Neural cell (in vitro differentiated cells): ENCODE measurements at regions not wholly inside any gene's neighbourhood (a gene's known extent, or its start where the extent isn't known, plus 50 kb on each side); places are given as distances from the start of the nearest gene placed in this dataset.

Experiments
- H2AFZ ChIP-seq: fragments of 200-600, 300-800 bp; sonication (generic), shearing (Covaris generic); 2 replicates; pipeline ENCODE4 v1.6.0; 2014; ENCODE audit warnings: low read depth, mild to moderate bottlenecking, antibody characterized with exemption, low read length, moderate library complexity
- H3F3A ChIP-seq: fragments of 200-600 bp; shearing (Covaris generic); 2 replicates; pipeline ENCODE4 v1.6.1; 2016; ENCODE audit warnings: mild to moderate bottlenecking, moderate library complexity, mixed read lengths, antibody characterized with exemption, low read length; ENCODE audit not compliant: insufficient read depth, poor library complexity, severe bottlenecking
- H3K27ac ChIP-seq: fragments of 200-600, 300-800 bp; sonication (generic), shearing (Covaris generic); 2 replicates; pipeline ENCODE4 v1.5.1; 2014; ENCODE audit warnings: mild to moderate bottlenecking, low read length, moderate library complexity
- H3K27me3 ChIP-seq: fragments of 300-800, 200-600 bp; sonication (generic), shearing (Covaris generic); 2 replicates; pipeline ENCODE4 v1.6.0; 2014; ENCODE audit warnings: mild to moderate bottlenecking, low read depth, low read length, moderate library complexity; ENCODE audit not compliant: insufficient read depth
- H3K36me3 ChIP-seq: fragments of 300-800, 200-600 bp; sonication (generic), shearing (Covaris generic); 2 replicates; pipeline ENCODE4 v1.5.1; 2014; ENCODE audit warnings: mild to moderate bottlenecking, antibody characterized with exemption, low read length, moderate library complexity; ENCODE audit not compliant: insufficient read depth
- H3K4me2 ChIP-seq: fragments of 300-800, 200-600 bp; sonication (generic), shearing (Covaris generic); 2 replicates; pipeline ENCODE4 v1.6.0; 2014; ENCODE audit warnings: mild to moderate bottlenecking, low read length
- H3K4me3 ChIP-seq: fragments of 300-800, 200-600 bp; sonication (generic), shearing (Covaris generic); 2 replicates; pipeline ENCODE4 v1.5.1; 2014; ENCODE audit warnings: mild to moderate bottlenecking, low read length, moderate library complexity
- H3K79me2 ChIP-seq: fragments of 200-600 bp; shearing (Covaris generic); replicated peaks from 2 replicates; pipeline ENCODE4 v1.6.0; 2014; ENCODE audit warnings: mild to moderate bottlenecking, low read length, moderate library complexity; ENCODE audit not compliant: insufficient read depth
- H3K9ac ChIP-seq: fragments of 300-800, 200-600 bp; sonication (generic), shearing (Covaris generic); 2 replicates; pipeline ENCODE4 v1.6.1; 2016; ENCODE audit warnings: mild to moderate bottlenecking, low read length, mixed read lengths
- H3K9me2 ChIP-seq: fragments of 200-600 bp; shearing (Covaris generic); 2 replicates; pipeline ENCODE4 v1.6.1; 2016; ENCODE audit warnings: mild to moderate bottlenecking, low read length, mixed read lengths; ENCODE audit not compliant: insufficient read depth
- H3K9me3 ChIP-seq: fragments of 200-600, 300-800 bp; sonication (generic), shearing (Covaris generic); 2 replicates; pipeline ENCODE4 v1.6.1; 2016; ENCODE audit warnings: mild to moderate bottlenecking, mixed run types, low read length, moderate library complexity, mixed read lengths
- H4K20me1 ChIP-seq: fragments of 200-600 bp; shearing (Covaris generic); 2 replicates; pipeline ENCODE4 v1.6.1; 2016; ENCODE audit warnings: mild to moderate bottlenecking, mixed run types; ENCODE audit not compliant: insufficient read depth
- CTCF ChIP-seq: fragments of 450-650 bp; IDR thresholded peaks from 2 replicates; pipeline ENCODE4 v1.5.1; 2014; ENCODE audit warnings: antibody characterized with exemption, mild to moderate bottlenecking, moderate library complexity; ENCODE audit not compliant: poor library complexity, severe bottlenecking
- EP300 ChIP-seq: fragments of 450-650 bp; conservative IDR thresholded peaks from 2 replicates; pipeline ENCODE4 v1.6.1; 2014; ENCODE audit warnings: antibody characterized with exemption, mild to moderate bottlenecking, moderate library complexity; ENCODE audit not compliant: poor library complexity, severe bottlenecking
- EZH2 ChIP-seq: fragments of 200-600, 300-800 bp; shearing (Covaris generic), sonication (generic); IDR thresholded peaks from 2 replicates; pipeline ENCODE4 v1.6.1; 2014; ENCODE audit warnings: antibody characterized with exemption, low read length, borderline replicate concordance, mild to moderate bottlenecking; ENCODE audit not compliant: insufficient read depth, poor library complexity, severe bottlenecking
- MXI1 ChIP-seq: fragments of 450-650 bp; conservative IDR thresholded peaks from 2 replicates; pipeline ENCODE4 v1.6.1; 2014; ENCODE audit warnings: antibody characterized with exemption, mild to moderate bottlenecking; ENCODE audit not compliant: poor library complexity, severe bottlenecking
- POLR2AphosphoS5 ChIP-seq: IDR thresholded peaks from 2 replicates; pipeline ENCODE4 v1.6.1; 2012
- RAD21 ChIP-seq: fragments of 450-650 bp; conservative IDR thresholded peaks from 2 replicates; pipeline ENCODE4 v1.6.1; 2014; ENCODE audit warnings: antibody characterized with exemption, mild to moderate bottlenecking, moderate library complexity
- REST ChIP-seq: IDR thresholded peaks from 2 replicates; pipeline ENCODE4 v1.6.1; 2012; ENCODE audit warnings: borderline replicate concordance
- SMC3 ChIP-seq: fragments of 450-650 bp; conservative IDR thresholded peaks from 2 replicates; pipeline ENCODE4 v1.6.1; 2014; ENCODE audit warnings: antibody characterized with exemption, mild to moderate bottlenecking, moderate library complexity; ENCODE audit not compliant: poor library complexity
- TAF1 ChIP-seq: IDR thresholded peaks from 2 replicates; pipeline ENCODE4 v1.6.1; 2012; ENCODE audit warnings: low read depth

DNA sequence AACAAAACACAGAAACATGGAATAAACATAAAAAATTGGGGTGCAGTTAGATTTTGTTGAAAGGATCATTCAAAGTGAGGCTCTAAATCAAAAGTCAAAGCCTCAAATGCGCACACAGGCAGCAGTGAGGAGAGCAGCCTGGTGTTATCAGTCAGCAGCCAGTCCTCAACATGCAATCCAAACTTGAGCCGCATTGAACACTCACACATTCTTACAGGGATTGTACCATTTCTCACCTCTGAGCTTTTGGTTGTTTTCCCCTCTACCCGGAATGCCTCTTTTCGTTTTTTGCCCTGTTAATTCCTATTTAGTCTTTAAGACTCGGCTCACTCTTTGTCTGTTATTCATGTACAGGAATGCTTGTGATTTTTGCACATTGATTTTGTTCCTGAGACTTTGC, 81.1 kb upstream of the PUM3 start:
- Histone ChIP-seq H3F3A (no peaks in the 10 kb centered on the region), H3K27me3 (no peaks in the 10 kb centered on the region), H3K9me3 (no peaks in the 10 kb centered on the region), H3K27ac (no peak overlapping the region), H3K9me2 (no peaks in the 10 kb centered on the region), H3K4me3 (no peak overlapping the region), H3K4me2 (no peak overlapping the region), H4K20me1 (no peaks in the 10 kb centered on the region), H3K79me2 (no peaks in the 10 kb centered on the region), H2AFZ (no peak overlapping the region), H3K36me3 (no peaks in the 10 kb centered on the region), H3K9ac (no peak overlapping the region)
- no peak for TF ChIP-seq EP300
- no peak for TF ChIP-seq TAF1
- no peak for TF ChIP-seq MXI1
- TF ChIP-seq CTCF, result no peak
- TF ChIP-seq POLR2AphosphoS5, result no peak
- no peak for TF ChIP-seq REST
- no peak for TF ChIP-seq RAD21
- no peak for TF ChIP-seq SMC3
- no peak for TF ChIP-seq EZH2

- TF ChIP-seq MXI1 (no peak), POLR2AphosphoS5 (no peak), RAD21 (no peak)
- no peak overlapping the region for H3K4me2 ChIP-seq
- no peaks in the 10 kb centered on the region for H3K79me2 ChIP-seq
- no peaks in the 10 kb centered on the region for H4K20me1 ChIP-seq
- H3K27me3 ChIP-seq, result no peaks in the 10 kb centered on the region
- H3K9me2 ChIP-seq, result no peaks in the 10 kb centered on the region
- no peak overlapping the region for H3K4me3 ChIP-seq
- H3K9ac ChIP-seq, result no peak overlapping the region
- no peaks in the 10 kb centered on the region for H3F3A ChIP-seq
- no peaks in the 10 kb centered on the region for H3K9me3 ChIP-seq
- no peak overlapping the region for H2AFZ ChIP-seq
- no peaks in the 10 kb centered on the region for H3K36me3 ChIP-seq
- no peak overlapping the region for H3K27ac ChIP-seq
Observed at GRCh38 chr9:2924380-2924768, 80.5 kb upstream of the PUM3 start.
